Stimulated activated CD4-positive, alpha-beta T cell treated with anti-CD3 and anti-CD28 coated beads, Interleukin-12 subunit alpha, Interleukin-12 subunit beta, amount 100 ng/mL, for 24 hours (primary cell): ENCODE measurements at regions not wholly inside any gene's neighbourhood (a gene's known extent, or its start where the extent isn't known, plus 50 kb on each side); places are given as distances from the start of the nearest gene placed in this dataset.

Experiments used
- DNase-seq, 2 experiments: peaks; one replicate each; pipeline ENCODE4 v3.0.0-alpha.2; 2020; ENCODE audit warnings: low read depth in 2 of 2

GRCh38 chr11:95549301-95549700 lies 240.3 kb downstream of the FAM76B start:
- no peak for DNase-seq

- no peak for DNase-seq
Observed at GRCh38 chr11:95548416-95548815, 241.2 kb downstream of the FAM76B start.

DNA sequence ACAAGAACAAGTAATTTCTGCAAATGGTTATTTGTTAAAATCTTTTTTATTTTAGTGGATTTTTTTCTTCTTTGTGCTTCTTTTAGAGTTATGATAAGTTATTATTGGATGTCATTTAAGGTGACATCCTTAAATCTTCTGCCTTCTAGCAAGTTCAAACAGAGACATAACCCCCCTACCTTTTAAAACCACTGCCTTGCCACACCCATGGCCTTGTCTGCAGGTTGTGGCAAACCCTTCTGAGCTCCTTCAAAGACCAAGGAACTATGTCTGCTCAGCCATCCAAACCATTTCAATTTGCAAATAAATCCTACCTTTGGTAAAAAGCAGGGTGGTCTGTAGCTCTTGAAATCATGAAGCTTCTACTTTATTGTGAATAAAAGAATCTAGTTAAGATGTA lies 241.6 kb downstream of the FAM76B start:
- no peak for DNase-seq

DNA sequence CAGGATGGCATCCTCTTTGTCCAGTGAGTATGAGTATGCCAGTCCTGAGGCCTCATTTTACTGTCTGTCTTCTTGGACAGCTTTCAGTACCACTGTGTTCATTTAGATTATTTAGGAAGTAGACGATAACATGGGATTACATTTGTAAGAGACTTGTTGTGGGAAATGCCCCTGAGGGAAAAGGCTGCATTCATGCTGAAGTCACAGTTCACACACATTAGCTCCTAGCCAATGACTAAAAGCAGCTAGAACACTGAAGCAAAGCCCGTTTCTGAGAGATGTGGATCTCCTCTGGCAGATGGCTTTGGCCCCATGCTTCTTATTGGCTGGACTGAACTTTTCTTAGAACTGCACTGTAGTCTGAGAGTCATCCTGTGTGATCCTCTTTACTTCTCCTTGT lies 242.4 kb downstream of the FAM76B start:
- DNase-seq: no peak

GRCh38 chr11:95545116-95545875 lies 244.3 kb downstream of the FAM76B start:
- no peak for DNase-seq

- DNase-seq: no peak
Observed at GRCh38 chr11:95544095-95544856, 245.3 kb downstream of the FAM76B start.

- no peak for DNase-seq
Observed at GRCh38 chr11:95542868-95543551, 246.6 kb downstream of the FAM76B start.

DNA sequence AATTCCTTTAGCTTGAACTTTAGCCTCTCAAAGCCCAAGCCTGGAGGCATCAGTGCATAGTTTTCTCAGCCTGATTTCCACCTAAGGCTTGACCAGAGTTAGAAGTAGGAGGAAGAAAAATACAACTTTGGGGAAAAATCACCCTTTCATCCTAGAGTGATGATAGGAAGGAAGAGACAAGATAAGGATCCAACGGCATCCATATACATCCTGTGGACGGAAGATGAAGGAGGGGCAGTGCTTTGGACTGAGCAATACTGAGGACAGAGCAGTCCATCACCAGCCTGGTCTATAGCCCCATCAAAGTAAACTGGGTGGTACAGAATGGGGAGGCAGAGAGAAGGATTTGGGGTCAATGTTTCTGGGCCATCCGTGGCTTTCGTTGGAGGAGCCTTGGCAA lies 247.9 kb downstream of the FAM76B start:
- DNase-seq: no peak

- DNase-seq: no peak
Observed at GRCh38 chr11:95536047-95536690, 253.4 kb downstream of the FAM76B start.

DNA sequence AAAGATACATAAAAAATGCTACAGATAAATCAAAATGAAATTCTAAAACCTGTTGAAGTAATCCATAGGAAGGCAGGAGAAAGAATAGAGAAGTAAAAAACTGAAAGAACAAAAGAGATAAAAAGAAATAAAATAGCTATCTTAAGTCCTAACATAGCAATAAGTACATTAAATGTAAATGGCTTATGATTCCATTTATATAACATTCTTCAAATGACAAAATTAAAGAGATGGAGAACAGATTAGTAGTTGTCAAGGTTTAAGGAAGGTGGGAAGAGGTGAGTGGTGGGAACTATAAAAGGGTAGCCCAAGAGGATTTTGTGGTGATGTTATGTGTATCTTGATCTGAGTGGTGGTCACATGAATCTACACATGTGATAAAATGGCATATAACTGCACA lies 254.8 kb downstream of the FAM76B start:
- DNase-seq: no peak

DNA sequence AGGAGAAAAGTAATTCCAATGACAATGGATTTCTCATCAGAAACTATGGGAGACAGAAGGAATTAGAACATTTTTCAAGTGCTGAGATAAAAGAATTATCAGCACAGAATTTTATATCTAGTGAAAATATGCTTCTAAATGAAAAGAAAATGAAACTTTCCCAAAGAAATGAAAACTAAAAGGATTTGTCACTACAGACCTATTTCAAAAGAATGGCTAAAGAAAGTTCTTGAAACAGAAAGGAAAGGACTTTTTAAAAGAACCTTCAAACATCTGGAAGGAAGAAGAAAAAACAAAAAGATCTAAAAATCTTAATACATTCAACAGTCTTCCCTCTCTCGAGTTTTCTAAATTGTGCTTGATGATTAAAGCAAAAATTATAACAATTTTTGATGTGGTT lies 255.4 kb downstream of the FAM76B start:
- DNase-seq: no peak

GRCh38 chr11:95531116-95531515 lies 258.5 kb downstream of the FAM76B start:
- no peak for DNase-seq

DNA sequence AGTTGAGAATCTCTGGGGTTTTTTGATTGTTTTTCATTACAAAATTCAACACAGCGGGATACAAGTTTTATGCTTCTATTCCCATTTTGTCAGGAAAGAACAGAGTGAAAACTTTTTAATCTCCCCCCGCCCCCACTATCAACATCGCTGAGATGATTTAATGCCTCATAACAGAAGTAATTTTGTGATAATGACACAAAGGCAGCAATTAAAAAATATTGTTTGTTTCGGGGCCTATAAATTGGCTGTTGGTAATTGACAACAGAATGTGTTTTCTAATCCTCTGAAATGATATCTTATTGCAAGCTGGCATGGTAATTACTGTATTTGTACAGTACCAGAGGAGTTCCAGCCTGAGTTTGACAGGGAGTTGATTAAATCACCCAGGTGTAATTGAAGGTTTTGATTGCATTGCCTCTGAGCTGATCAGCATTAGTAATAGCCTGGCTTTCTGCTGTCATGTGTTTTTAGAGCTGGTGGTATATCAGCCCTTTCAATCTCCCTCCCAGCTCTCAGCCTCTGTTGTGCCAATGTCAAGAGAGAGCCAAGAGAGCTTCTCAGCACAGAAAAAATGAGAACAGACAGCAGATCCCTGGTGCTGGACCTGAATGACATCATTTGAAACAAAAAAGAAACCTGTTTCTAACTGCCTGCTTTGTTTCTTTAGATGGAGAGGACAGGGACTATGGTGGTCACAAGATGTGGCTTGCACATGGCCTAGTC lies 265.1 kb downstream of the FAM76B start:
- no peak for DNase-seq

DNA sequence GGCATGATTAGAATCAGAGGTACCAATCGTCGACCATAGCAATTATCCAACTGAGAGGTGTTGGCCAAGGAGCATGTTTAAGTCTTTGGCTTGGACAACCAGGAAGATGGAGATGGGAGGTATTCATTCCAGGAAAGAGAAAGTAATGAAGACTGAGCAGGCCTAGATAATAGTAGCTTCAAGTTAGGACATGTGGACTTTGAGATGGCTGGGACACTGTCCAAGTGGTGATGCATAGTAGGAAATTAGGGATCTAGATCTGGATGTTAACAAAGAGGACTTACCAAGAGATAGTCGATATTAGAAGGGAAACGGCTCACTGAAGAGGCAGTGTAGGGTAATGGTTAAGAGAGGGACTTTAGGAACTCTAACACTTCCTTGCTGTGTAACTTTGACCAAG lies 266.7 kb downstream of the FAM76B start:
- DNase-seq: no peak

DNA sequence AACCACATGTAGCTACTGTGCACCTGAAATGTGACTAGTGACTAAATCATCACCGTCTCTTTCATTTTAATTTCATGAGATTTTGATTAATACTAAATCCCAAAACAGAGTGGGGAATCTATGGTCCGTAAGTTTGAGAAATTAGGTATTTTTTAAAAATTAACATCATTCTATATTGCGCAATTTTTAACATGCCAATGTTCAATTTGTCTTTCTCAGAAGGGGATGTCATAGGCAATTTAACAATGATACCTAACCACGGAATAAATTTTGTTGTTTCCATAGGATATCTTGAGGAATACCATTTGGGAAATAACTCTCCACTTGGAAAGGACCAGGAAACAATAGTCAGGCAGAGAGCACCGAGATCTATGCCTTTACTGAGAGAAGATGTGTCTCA lies 267.7 kb downstream of the FAM76B start:
- no peak for DNase-seq

GRCh38 chr11:95521133-95521542 lies 268.4 kb downstream of the FAM76B start:
- no peak for DNase-seq

- no peak for DNase-seq
Observed at GRCh38 chr11:95520369-95521132, 269.0 kb downstream of the FAM76B start.

DNA sequence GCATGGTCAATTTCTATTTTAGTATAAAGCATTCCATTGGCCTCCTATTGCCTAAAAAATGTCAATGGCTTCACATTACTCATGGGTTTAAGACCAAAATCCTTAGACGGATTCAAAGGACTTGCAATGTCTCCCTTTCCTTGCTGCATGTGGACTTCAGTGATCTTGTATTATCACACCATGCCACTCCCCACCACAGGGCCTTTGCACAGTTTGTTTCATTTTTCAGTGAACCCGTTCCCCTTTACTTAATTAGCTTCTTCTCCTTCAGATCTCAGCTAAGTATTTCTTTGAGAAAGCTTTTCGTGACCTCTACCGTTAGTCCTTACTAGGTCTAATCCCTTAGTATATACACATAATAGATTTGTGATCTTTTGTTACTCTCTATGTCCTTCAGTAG lies 269.7 kb downstream of the FAM76B start:
- no peak for DNase-seq

DNA sequence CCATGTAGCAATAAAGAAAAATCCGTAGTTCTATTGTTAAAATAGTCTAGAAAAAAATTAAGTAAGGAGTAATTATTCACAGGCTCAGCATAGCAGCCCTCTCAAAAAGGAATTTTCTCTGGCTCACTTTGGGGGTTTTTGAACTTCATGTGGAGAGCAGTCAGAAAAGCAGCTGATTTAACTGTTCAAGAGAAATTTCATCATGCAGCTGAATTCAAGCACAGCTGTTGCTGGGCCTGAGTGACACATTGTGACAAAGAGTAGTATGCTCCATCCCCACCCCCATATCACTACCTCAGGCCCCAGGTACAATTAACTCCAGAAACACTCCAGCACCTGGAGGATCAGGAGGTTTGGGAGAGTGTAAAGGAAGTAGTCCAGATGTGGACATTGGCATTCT lies 272.1 kb downstream of the FAM76B start:
- no peak for DNase-seq

- no peak for DNase-seq
Observed at GRCh38 chr11:95516786-95517185, 272.8 kb downstream of the FAM76B start.

DNA sequence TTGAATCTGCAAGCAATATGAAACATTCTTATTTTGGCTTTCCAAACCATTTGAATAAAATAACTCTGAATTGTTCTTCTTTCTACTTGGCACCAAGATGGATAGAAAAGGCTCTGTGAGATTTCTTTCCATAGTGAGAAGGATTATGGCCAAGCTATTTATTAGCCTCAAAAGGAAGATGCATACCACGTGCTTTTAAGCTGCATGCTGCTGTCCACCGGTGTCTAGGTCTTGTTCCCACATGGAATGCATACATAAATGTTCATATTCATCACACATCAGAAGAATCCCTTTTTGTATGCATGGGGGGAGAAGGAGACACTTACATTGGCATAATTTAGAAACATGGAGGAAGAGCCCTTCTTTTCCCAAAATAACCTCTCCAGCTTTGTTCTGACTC lies 273.4 kb downstream of the FAM76B start:
- DNase-seq: no peak
